ENCODE measurements at regions not wholly inside any gene's neighbourhood (a gene's known extent, or its start where the extent isn't known, plus 50 kb on each side); places are given as distances from the start of the nearest gene placed in this dataset.
"Not testable (repeated sequence)": the region's sequence is repeated elsewhere in the genome, so short reads cannot be mapped to it uniquely, and the experiment has no call there.

- no peak for DNase-seq
Measured at GRCh38 chr10:8128511-8128910, 74.0 kb downstream of the GATA3 start.

- no peak for DNase-seq
Measured at GRCh38 chr10:8129438-8129837, 75.0 kb downstream of the GATA3 start.

- peak in 1 of 2 experiments; percentile 5 for DNase-seq
Measured at GRCh38 chr10:8130973-8131911, 76.8 kb downstream of the GATA3 start.

- no peak for DNase-seq
Measured at GRCh38 chr10:8133146-8133545, 78.7 kb downstream of the GATA3 start.

GRCh38 chr10:8136736-8137135 is 82.2 kb downstream of the GATA3 start:
- no peak for DNase-seq

- peak in 1 of 2 experiments; percentile 32 for DNase-seq
Measured at GRCh38 chr10:8137272-8137681, 82.8 kb downstream of the GATA3 start.

- no peak for DNase-seq
Measured at GRCh38 chr10:8137726-8138125, 83.2 kb downstream of the GATA3 start.

GRCh38 chr10:8138471-8138870 is 84.0 kb downstream of the GATA3 start:
- DNase-seq: no peak

GRCh38 chr10:8144496-8144895 is 90.0 kb downstream of the GATA3 start:
- no peak for DNase-seq

GRCh38 chr10:8146650-8147049 is 92.2 kb downstream of the GATA3 start:
- DNase-seq: no peak

GRCh38 chr10:8149991-8150390 is 95.5 kb downstream of the GATA3 start:
- no peak for DNase-seq

- no peak for DNase-seq
Measured at GRCh38 chr10:8150401-8150905, 96.0 kb downstream of the GATA3 start.

GRCh38 chr10:8151086-8151485 is 96.6 kb downstream of the GATA3 start:
- DNase-seq: no peak

- no peak for DNase-seq
Measured at GRCh38 chr10:8156918-8157317, 102.4 kb downstream of the GATA3 start.

GRCh38 chr10:8158193-8159071 is 103.9 kb downstream of the GATA3 start:
- DNase-seq: no peak

- no peak for DNase-seq
Measured at GRCh38 chr10:8159341-8160165, 105.1 kb downstream of the GATA3 start.

- no peak for DNase-seq
Measured at GRCh38 chr10:8163824-8164223, 109.3 kb downstream of the GATA3 start.

GRCh38 chr10:8164640-8165039 is 110.2 kb downstream of the GATA3 start:
- not testable (repeated sequence) for DNase-seq

GRCh38 chr10:8168836-8169235 is 114.3 kb downstream of the GATA3 start:
- DNase-seq: no peak

GRCh38 chr10:8171008-8171407 is 116.5 kb downstream of the GATA3 start:
- no peak for DNase-seq

- DNase-seq: no peak
Measured at GRCh38 chr10:8172604-8173003, 118.1 kb downstream of the GATA3 start.

GRCh38 chr10:8173243-8173865 is 118.9 kb downstream of the GATA3 start:
- DNase-seq: no peak
